ENCODE measurements at regions not wholly inside any gene's neighbourhood (a gene's known extent, or its start where the extent isn't known, plus 50 kb on each side); places are given as distances from the start of the nearest gene placed in this dataset.

DNA sequence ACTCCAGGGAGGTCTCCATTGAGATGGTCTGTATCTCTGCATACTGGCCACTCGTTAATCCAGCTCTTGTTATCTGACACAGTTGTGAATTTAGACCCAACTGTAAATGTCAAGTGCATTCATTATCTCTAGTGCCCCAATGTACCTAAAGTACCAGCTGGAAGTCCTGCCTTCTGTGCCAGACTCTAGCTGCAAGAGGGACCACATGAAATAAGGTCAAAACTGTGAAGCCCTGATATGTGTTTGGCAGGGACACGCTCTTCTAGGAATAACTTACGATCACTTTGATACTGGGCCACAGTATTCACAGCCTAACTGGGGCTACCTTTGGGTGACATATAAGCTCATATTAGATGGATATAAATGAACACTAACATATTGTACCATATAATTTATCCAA lies 268.5 kb downstream of the LRIG3 start:
- TF ChIP-seq, protein P1, sequence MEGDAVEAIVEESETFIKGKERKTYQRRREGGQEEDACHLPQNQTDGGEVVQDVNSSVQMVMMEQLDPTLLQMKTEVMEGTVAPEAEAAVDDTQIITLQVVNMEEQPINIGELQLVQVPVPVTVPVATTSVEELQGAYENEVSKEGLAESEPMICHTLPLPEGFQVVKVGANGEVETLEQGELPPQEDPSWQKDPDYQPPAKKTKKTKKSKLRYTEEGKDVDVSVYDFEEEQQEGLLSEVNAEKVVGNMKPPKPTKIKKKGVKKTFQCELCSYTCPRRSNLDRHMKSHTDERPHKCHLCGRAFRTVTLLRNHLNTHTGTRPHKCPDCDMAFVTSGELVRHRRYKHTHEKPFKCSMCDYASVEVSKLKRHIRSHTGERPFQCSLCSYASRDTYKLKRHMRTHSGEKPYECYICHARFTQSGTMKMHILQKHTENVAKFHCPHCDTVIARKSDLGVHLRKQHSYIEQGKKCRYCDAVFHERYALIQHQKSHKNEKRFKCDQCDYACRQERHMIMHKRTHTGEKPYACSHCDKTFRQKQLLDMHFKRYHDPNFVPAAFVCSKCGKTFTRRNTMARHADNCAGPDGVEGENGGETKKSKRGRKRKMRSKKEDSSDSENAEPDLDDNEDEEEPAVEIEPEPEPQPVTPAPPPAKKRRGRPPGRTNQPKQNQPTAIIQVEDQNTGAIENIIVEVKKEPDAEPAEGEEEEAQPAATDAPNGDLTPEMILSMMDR (IDR thresholded peaks at IDR 0.05; ENCODE audit: low read depth, low read length), result no peak
- TF ChIP-seq EZH2phosphoT487 (IDR thresholded peaks at IDR 0.05; ENCODE audit: low read depth), result no peak
